GM18498 (cell line): ENCODE measurements at regions not wholly inside any gene's neighbourhood (a gene's known extent, or its start where the extent isn't known, plus 50 kb on each side); places are given as distances from the start of the nearest gene placed in this dataset.

Experiments used
- ATAC-seq: cut with Tn5 transposase; IDR thresholded peaks from one replicate; pipeline ENCODE4 v1.9.1; 2021; ENCODE audit warnings: mild to moderate bottlenecking, moderate library complexity; ENCODE audit not compliant: unreplicated experiment

DNA sequence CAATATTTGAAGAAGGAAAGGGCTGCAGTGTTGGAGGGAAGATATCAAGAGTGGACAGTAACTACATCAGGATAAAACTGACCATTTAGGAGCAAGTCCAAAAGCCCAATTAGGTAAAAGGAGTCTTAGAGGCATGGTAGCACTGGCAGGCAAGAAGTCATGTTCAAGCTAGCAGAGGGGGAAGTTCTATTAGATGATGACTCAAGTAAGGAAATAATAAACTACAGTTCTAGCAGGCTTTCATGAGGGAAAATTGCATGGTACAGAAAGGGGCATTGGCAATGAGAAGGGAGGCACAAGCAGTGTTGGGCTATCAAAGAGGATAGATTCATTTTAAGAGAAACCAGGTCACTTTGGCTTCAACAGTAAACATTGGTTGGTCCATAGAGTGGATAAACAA is 156.1 kb upstream of the PTPRK start:
- no peak for ATAC-seq

DNA sequence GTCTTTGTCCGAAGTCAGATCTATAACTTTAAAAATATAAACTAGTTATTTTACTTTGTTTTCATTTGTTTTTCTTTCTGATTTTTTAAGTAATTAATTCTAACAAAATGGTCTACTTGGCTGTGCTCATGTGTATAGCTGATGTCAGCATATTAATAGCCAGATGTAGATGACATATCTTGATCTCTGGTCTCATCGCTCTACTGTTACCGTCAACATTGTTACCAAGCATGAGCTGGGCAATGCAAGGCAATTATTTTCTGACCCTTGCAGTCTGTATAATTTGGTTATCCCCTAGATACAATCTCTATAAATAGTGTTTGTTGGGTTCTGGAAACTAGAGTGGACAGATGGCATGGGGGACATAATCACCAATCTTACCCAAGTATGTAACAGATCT is 151.6 kb upstream of the PTPRK start:
- ATAC-seq, result no peak

GRCh38 chr6:128667339-128667858 is 147.0 kb upstream of the PTPRK start:
- no peak for ATAC-seq

GRCh38 chr6:128666405-128666804 is 146.0 kb upstream of the PTPRK start:
- no peak for ATAC-seq

- ATAC-seq, result peak; percentile 79
Measured at GRCh38 chr6:128663238-128663637, 142.8 kb upstream of the PTPRK start.

DNA sequence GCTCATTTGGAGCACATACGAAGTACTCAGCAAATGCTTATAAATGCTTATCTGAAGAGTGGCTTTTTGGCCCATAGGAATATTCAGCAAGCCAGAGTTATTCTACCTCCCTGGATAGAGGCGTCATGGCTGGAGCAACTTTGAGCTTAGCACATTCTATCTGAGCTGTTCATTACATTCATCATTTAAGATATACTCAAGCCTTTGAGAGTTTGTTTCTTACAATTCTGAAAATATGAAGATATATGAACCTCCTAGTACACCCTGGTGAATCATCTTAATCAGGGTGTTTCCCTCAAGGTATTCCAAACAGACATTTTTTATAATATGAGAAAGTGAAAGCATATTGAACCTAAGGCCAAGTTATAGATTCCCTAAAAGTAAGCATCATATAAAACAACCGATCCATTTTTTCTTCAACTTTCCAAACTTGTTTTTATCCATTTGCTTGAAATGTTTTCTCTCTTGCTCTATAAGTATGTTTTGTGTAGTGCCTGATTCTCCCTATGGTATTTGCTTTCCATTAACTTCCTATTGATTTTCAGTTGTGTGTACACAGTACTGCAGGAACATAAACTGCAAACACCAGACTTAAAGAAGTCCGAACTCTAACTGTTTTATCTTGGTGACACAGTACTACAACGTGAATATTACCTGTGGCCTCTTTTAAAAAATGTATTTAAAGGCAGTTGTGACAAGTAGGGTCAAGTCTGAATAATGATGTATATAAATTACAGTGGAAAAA is 139.7 kb upstream of the PTPRK start:
- ATAC-seq, result no peak

GRCh38 chr6:128659276-128659675 is 138.9 kb upstream of the PTPRK start:
- no peak for ATAC-seq

DNA sequence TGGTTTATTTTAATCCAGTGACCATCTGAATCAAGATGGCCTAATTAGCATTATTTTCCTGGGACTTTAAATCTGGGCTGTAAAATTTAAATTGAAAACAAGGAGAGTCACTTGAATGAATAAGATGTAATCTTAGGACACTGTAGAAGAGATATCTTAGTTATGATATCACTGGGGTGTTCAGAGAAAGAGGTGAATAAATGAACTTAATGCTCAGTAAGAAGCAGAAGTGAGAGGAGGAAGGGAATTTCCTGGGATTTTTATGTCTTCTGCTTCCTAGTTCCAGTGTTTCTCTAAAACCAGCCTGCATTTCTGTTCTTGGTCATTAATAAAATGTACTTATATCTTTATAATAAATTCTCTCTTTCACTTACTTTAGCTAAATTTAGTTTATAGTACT is 136.8 kb upstream of the PTPRK start:
- no peak for ATAC-seq

GRCh38 chr6:128655978-128656498 is 135.6 kb upstream of the PTPRK start:
- ATAC-seq, result peak; percentile 73

- ATAC-seq, result no peak
Measured at GRCh38 chr6:128648022-128648598, 127.7 kb upstream of the PTPRK start.

- ATAC-seq, result no peak
Measured at GRCh38 chr6:128642132-128642531, 121.7 kb upstream of the PTPRK start.

GRCh38 chr6:128641703-128642102 is 121.3 kb upstream of the PTPRK start:
- ATAC-seq, result no peak

- ATAC-seq, result no peak
Measured at GRCh38 chr6:128638817-128639216, 118.4 kb upstream of the PTPRK start.

DNA sequence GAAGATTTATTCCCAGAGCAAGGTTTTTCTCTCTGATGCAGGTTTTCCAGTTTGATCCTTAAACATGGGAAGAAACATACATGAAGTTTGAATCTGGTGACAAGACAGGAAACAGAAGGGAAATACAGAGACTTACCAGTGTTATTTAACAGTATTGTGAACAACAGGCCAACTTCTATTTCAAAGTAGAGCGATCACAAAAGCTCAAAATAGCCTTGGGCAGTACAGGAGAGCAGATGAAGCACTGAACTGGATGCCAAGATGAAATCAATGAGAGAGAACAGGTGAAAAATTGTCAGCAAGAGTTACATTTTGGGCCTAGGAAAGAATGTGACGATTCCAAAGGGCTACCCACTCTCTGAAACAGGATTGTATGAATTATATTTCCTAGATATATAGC is 114.8 kb upstream of the PTPRK start:
- ATAC-seq, result no peak

DNA sequence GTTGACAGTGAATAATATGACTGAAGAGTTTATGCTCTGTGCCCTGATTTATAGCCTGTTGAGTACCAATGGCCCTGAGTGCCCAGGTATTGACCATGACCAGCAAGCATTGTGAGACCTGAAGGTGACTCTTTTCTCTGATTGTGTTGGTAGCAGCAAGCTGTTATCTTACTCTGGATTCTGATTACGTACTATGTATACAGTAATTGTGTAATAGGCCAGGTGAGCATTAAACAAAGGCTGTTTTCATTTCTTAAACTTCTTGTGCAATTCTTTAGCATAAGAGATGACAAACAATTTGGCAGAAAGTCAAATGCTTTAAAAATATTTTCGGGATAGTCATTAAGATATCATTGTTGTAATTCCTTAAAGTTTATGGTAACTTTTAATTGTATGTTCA is 111.7 kb upstream of the PTPRK start:
- no peak for ATAC-seq

- no peak for ATAC-seq
Measured at GRCh38 chr6:128631031-128631430, 110.6 kb upstream of the PTPRK start.

DNA sequence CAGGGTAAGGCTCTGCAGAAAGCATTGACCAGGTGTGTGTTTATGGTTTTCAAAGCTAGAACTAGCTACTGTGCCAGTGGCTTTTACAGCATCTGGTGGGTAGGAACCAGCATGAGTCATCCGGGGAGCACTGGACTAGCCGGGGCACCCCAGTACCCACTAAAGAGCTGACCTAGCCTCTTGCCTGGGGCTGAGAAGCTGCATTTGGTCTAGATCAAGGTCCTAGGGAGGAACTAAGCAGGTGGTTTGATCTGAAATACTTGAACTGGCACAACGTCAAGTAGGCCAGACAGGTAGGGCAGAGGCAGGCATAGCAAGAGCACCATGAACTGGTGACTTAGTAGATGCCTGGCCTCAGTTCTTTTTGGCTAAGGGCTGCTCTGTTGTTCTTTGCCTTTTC is 109.8 kb upstream of the PTPRK start:
- ATAC-seq, result no peak

DNA sequence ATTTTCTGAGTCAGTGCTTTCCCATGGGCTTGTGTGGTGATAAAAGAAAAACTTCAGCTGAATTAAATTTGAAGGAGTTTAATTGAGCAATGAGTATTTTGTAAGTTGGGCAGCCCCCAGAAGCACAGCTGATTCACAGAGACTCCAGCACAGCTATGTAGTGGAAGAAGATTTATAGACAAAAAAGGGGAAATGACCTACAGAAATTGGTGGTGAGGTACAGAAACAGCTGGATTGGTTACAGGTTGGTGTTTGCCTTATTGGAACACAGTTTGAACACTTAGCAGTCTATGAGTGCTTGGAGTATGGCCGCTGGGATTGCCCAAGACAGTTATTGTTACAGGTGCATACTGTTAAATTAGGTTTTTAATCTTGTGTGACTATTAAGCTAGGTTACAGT is 96.9 kb upstream of the PTPRK start:
- ATAC-seq, result no peak

GRCh38 chr6:128616342-128616741 is 95.9 kb upstream of the PTPRK start:
- ATAC-seq, result no peak

DNA sequence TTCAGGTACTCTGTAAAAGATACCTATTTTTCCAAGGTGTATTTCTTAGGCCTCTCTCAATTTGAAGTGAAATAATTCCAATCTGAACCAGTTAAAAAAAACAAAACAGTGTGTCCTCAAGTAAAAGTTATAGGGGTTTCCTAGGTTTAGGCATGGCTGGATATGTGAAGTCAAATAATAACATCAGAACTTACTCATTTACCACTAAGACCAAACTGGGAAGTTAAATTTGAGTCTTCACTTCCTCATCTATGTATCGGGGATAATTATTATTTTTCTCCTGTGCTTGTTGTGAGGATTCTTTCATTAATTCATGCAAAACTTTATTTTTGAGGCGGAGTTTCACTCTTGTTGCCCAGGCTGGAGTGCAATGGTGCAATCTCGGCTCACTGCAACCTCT is 86.2 kb upstream of the PTPRK start:
- no peak for ATAC-seq

DNA sequence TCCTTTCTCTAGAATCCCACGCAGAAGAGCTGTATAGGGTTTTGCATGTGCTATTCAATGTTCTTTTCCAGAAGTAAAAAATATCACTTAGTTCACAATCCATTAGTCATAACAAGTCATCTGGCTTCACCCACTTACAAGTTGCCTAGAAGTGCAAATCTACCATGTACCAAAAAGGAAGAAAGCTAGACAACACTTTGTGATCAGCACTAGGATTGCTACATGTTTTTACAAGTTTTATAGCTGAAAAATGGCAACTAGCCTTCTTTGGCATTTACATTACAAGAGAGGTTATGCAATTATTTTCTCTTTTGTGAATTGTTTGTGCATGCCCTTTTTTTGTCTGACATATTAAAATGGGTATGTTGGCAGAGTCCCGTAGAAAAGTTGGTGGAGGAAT is 85.6 kb upstream of the PTPRK start:
- ATAC-seq, result no peak

DNA sequence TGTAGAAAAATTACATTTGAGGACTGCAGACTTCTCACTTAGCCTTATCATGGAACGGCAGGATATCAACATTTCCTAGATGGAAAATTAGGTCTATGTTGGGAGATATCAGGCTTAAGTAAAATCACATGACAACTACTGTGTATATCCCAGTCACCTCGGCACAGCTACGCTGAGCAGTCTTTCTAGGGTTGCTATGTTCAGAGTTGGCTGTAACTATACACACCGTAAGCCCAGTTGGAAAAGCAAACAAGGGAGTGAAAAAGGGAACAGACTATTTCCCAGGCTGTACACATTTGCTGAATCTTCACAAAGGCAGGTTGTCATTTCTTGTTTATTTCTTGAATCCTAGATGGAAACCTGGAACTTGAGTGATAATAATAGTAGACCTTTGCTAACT is 80.7 kb upstream of the PTPRK start:
- ATAC-seq, result no peak
